ENCODE measurements at regions not wholly inside any gene's neighbourhood (a gene's known extent, or its start where the extent isn't known, plus 50 kb on each side); places are given as distances from the start of the nearest gene placed in this dataset.

GRCh38 chr4:28385801-28386200, 1525.2 kb downstream of the STIM2 start:
- no peak overlapping the region for H3K27ac ChIP-seq (ENCODE audit: low read depth in 1 of 2, low read length in 2 of 2)
- CTCF ChIA-PET, result no interaction called here
- no peaks in the 10 kb centered on the region for H3K4me1 Mint-ChIP-seq (ENCODE audit: low read depth)
- ATAC-seq (ENCODE audit: poor library complexity), result no peak
- no peak for DNase-seq
- peaks cover 9% of the 10 kb centered on the region for H3K9me3 Mint-ChIP-seq
- H3K36me3 Mint-ChIP-seq (ENCODE audit: low read depth), result no peaks in the 10 kb centered on the region
- POLR2A ChIA-PET, result no interaction called here
- no peak overlapping the region for H3K4me3 ChIP-seq (ENCODE audit: low read length)
- no peak overlapping the region for H3K27ac Mint-ChIP-seq
- H3K27me3 ChIP-seq (ENCODE audit: control insufficient read depth in 1 of 2, insufficient read depth in 2 of 2, low read length in 2 of 2), result no peaks in the 10 kb centered on the region
- intact Hi-C loops (cut with DNase I, micrococcal nuclease), result no loop called here
- TF ChIP-seq, protein P1, sequence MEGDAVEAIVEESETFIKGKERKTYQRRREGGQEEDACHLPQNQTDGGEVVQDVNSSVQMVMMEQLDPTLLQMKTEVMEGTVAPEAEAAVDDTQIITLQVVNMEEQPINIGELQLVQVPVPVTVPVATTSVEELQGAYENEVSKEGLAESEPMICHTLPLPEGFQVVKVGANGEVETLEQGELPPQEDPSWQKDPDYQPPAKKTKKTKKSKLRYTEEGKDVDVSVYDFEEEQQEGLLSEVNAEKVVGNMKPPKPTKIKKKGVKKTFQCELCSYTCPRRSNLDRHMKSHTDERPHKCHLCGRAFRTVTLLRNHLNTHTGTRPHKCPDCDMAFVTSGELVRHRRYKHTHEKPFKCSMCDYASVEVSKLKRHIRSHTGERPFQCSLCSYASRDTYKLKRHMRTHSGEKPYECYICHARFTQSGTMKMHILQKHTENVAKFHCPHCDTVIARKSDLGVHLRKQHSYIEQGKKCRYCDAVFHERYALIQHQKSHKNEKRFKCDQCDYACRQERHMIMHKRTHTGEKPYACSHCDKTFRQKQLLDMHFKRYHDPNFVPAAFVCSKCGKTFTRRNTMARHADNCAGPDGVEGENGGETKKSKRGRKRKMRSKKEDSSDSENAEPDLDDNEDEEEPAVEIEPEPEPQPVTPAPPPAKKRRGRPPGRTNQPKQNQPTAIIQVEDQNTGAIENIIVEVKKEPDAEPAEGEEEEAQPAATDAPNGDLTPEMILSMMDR (IDR thresholded peaks at IDR 0.05), result no peak
- H3K27me3 Mint-ChIP-seq, result no peaks in the 10 kb centered on the region
- H3K9me3 ChIP-seq (ENCODE audit: control insufficient read depth in 1 of 2, insufficient read depth in 1 of 2, low read length in 2 of 2), result no peaks in the 10 kb centered on the region
- no peaks in the 10 kb centered on the region for H3K36me3 ChIP-seq (ENCODE audit: insufficient read depth, low read length)
- no peak overlapping the region for H3K4me3 Mint-ChIP-seq
- H3K4me1 ChIP-seq (ENCODE audit: insufficient read depth, low read length), result no peaks in the 10 kb centered on the region

DNA sequence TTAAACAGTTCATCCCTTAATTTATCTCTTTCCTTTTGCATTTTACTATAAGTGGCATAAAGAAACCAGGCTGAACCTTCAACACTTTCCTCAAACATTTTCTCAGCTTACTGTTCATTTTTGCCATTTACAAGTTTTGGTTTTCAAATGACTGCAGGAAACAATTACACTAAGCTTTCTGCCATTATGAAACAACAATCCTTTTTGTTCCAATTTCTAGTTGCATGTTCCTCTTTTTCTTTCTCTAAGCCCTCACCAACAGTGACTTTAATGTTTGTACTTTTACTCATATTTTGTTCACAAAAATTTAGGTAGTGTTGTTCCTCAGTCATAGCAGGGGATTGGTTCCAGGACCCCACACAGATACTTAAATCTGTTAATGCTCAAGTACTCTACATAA, 1526.1 kb downstream of the STIM2 start:
- Mint-ChIP-seq H3K27me3 (no peaks in the 10 kb centered on the region), H3K27ac (no peak overlapping the region), H3K4me3 (no peak overlapping the region), H3K36me3 (ENCODE audit: low read depth) (no peaks in the 10 kb centered on the region), H3K4me1 (ENCODE audit: low read depth) (no peaks in the 10 kb centered on the region), H3K9me3 (peaks cover 9% of the 10 kb centered on the region)
- H3K36me3 ChIP-seq (ENCODE audit: insufficient read depth, low read length), result no peaks in the 10 kb centered on the region
- H3K27me3 ChIP-seq (ENCODE audit: control insufficient read depth in 1 of 2, insufficient read depth in 2 of 2, low read length in 2 of 2), result no peaks in the 10 kb centered on the region
- no peak overlapping the region for H3K4me3 ChIP-seq (ENCODE audit: low read length)
- no peak for ATAC-seq (ENCODE audit: poor library complexity)
- ChIA-PET POLR2A (no interaction called here), CTCF (no interaction called here)
- DNase-seq, result no peak
- no peaks in the 10 kb centered on the region for H3K4me1 ChIP-seq (ENCODE audit: insufficient read depth, low read length)
- no peak overlapping the region for H3K27ac ChIP-seq (ENCODE audit: low read depth in 1 of 2, low read length in 2 of 2)
- H3K9me3 ChIP-seq (ENCODE audit: control insufficient read depth in 1 of 2, insufficient read depth in 1 of 2, low read length in 2 of 2), result no peaks in the 10 kb centered on the region
- TF ChIP-seq, protein P1 (IDR thresholded peaks at IDR 0.05), result no peak
- intact Hi-C loops (cut with DNase I, micrococcal nuclease), result no loop called here

GRCh38 chr4:28388471-28388870, 1527.8 kb downstream of the STIM2 start:
- Histone ChIP-seq H3K4me1 (ENCODE audit: insufficient read depth, low read length) (no peaks in the 10 kb centered on the region), H3K36me3 (ENCODE audit: insufficient read depth, low read length) (no peaks in the 10 kb centered on the region), H3K27ac (ENCODE audit: low read depth in 1 of 2, low read length in 2 of 2) (no peak overlapping the region), H3K27me3 (ENCODE audit: control insufficient read depth in 1 of 2, insufficient read depth in 2 of 2, low read length in 2 of 2) (no peaks in the 10 kb centered on the region), H3K9me3 (ENCODE audit: control insufficient read depth in 1 of 2, insufficient read depth in 1 of 2, low read length in 2 of 2) (peaks cover 0 to 6% of the 10 kb centered on the region in 2 experiments), H3K4me3 (ENCODE audit: low read length) (no peak overlapping the region)
- intact Hi-C loops (cut with DNase I, micrococcal nuclease), result loop anchor here in 1 of 2 experiments (2.0 kb wide), 1 partner anchor 28 kb away; no protein-coding TSS in a partner anchor
- Mint-ChIP-seq H3K27me3 (no peaks in the 10 kb centered on the region), H3K4me1 (ENCODE audit: low read depth) (no peaks in the 10 kb centered on the region), H3K27ac (no peak overlapping the region), H3K9me3 (peaks cover 6% of the 10 kb centered on the region), H3K4me3 (no peak overlapping the region), H3K36me3 (ENCODE audit: low read depth) (no peaks in the 10 kb centered on the region)
- CTCF ChIA-PET, result no interaction called here
- TF ChIP-seq, protein P1 (IDR thresholded peaks at IDR 0.05), result no peak
- POLR2A ChIA-PET, result no interaction called here
- DNase-seq, result no peak
- no peak for ATAC-seq (ENCODE audit: poor library complexity)

Data from CD4-positive, alpha-beta T cell (primary cell).